ENCODE measurements at regions not wholly inside any gene's neighbourhood (a gene's known extent, or its start where the extent isn't known, plus 50 kb on each side); places are given as distances from the start of the nearest gene placed in this dataset.

DNA sequence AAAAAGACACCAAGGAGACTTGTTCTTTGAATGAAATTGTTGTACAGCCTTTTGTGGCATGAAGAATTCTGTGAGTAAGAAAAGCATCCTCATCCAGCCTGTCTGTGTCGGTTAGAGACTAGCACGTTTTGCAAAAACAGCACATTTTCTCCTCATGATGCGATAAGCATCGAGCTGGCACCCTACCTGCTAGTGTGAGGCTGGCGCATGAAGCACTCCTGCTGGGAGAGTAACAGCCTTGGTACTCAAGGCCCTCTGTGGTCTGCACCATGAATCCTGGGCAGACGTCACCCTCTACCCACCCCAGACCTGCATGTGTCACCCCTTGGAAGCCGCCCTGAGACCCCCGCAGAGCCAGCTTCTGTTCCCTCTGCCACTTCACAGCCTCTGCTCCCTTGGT, 92.6 kb upstream of the TMEM132E start (continued):
- TF ChIP-seq, protein P1, sequence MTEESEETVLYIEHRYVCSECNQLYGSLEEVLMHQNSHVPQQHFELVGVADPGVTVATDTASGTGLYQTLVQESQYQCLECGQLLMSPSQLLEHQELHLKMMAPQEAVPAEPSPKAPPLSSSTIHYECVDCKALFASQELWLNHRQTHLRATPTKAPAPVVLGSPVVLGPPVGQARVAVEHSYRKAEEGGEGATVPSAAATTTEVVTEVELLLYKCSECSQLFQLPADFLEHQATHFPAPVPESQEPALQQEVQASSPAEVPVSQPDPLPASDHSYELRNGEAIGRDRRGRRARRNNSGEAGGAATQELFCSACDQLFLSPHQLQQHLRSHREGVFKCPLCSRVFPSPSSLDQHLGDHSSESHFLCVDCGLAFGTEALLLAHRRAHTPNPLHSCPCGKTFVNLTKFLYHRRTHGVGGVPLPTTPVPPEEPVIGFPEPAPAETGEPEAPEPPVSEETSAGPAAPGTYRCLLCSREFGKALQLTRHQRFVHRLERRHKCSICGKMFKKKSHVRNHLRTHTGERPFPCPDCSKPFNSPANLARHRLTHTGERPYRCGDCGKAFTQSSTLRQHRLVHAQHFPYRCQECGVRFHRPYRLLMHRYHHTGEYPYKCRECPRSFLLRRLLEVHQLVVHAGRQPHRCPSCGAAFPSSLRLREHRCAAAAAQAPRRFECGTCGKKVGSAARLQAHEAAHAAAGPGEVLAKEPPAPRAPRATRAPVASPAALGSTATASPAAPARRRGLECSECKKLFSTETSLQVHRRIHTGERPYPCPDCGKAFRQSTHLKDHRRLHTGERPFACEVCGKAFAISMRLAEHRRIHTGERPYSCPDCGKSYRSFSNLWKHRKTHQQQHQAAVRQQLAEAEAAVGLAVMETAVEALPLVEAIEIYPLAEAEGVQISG (CRISPR knock-in tag; IDR thresholded peaks at IDR 0.05) = no peak
- TF ChIP-seq KAT2B (IDR thresholded peaks at IDR 0.05; ENCODE audit: borderline replicate concordance, low read depth, low read length) = no peak
- TF ChIP-seq, protein P2, sequence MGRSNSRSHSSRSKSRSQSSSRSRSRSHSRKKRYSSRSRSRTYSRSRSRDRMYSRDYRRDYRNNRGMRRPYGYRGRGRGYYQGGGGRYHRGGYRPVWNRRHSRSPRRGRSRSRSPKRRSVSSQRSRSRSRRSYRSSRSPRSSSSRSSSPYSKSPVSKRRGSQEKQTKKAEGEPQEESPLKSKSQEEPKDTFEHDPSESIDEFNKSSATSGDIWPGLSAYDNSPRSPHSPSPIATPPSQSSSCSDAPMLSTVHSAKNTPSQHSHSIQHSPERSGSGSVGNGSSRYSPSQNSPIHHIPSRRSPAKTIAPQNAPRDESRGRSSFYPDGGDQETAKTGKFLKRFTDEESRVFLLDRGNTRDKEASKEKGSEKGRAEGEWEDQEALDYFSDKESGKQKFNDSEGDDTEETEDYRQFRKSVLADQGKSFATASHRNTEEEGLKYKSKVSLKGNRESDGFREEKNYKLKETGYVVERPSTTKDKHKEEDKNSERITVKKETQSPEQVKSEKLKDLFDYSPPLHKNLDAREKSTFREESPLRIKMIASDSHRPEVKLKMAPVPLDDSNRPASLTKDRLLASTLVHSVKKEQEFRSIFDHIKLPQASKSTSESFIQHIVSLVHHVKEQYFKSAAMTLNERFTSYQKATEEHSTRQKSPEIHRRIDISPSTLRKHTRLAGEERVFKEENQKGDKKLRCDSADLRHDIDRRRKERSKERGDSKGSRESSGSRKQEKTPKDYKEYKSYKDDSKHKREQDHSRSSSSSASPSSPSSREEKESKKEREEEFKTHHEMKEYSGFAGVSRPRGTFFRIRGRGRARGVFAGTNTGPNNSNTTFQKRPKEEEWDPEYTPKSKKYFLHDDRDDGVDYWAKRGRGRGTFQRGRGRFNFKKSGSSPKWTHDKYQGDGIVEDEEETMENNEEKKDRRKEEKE (IDR thresholded peaks at IDR 0.05) = no peak
- no peak for TF ChIP-seq MAFF (IDR thresholded peaks at IDR 0.05; ENCODE audit: low read depth, low read length)

DNA sequence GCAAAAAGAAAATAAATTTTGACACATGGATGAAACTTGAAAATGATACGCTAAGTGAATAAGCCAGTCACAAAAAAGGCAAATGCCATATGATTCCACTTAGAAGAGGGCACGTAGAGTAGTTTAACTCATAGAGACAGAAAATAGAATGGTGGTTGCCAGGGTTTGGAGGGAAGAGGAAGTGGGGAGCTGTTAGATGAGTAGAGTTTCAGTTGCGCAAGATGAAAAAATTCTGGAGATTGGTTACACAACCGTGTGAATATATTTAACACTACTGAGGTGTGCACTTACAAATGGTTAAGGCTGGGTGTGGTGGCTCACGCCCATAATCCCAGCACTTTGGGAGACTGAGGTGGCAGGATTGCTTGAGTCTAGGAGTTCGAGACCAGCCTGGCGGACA, 93.4 kb upstream of the TMEM132E start:
- WGBS (ENCODE audit: low lambda C conversion rate) = 32% methylated on average over 7 of the region's 7 CpGs
- H3K9ac ChIP-seq (ENCODE audit: insufficient read depth, low read depth, low read length) = no peak overlapping the region
- CTCF ChIA-PET (ENCODE audit: low intra/inter-chr PET ratio, low total read pairs) = no interaction called here
- DNase-seq (ENCODE audit: low spot score) (no peak), ATAC-seq (no peak), FAIRE-seq (no peak)
- no peaks in the 10 kb centered on the region for H4K20me1 ChIP-seq (ENCODE audit: insufficient read depth, low read length)
- H3K4me1 ChIP-seq (ENCODE audit: insufficient read depth, low read length) = no peaks in the 10 kb centered on the region
- TF ChIP-seq ZNF782 (CRISPR knock-in tag; IDR thresholded peaks at IDR 0.05; ENCODE audit: borderline replicate concordance) (no peak), CEBPB (IDR thresholded peaks at IDR 0.05; ENCODE audit: borderline replicate concordance, low read depth, low read length) (peak; percentile 41; the same call in 1 of the 2 replicates)
- H2AFZ ChIP-seq (ENCODE audit: low read length) = no peak overlapping the region
- H3K27ac ChIP-seq (ENCODE audit: extremely low read length, insufficient read depth, low read length) = no peak overlapping the region
- H3K4me2 ChIP-seq (ENCODE audit: low read depth, low read length) = no peak overlapping the region
- intact Hi-C loops (cut with micrococcal nuclease; ENCODE audit: unreplicated experiment) = no loop called here
- POLR2A ChIA-PET = no interaction called here
- H3K9me3 ChIP-seq (ENCODE audit: low read length) = no peaks in the 10 kb centered on the region
- peaks cover 0 to 2% of the 10 kb centered on the region in 2 experiments; a peak in 1 of 5 replicates for H3K27me3 ChIP-seq (ENCODE audit: control insufficient read depth in 1 of 2, insufficient read depth in 2 of 2, low read length in 2 of 2)
- H3K79me2 ChIP-seq (ENCODE audit: insufficient read depth, low read length) = no peaks in the 10 kb centered on the region
- no peaks in the 10 kb centered on the region for H3K36me3 ChIP-seq (replicated peaks in 1 of 2; ENCODE audit: control insufficient read depth in 1 of 2, insufficient read depth in 2 of 2, low read length in 2 of 2)
- H3K4me3 ChIP-seq (replicated peaks in 1 of 3; ENCODE audit: insufficient read depth in 1 of 3, low read depth in 2 of 3, low read length in 3 of 3) = no peak overlapping the region
- BruUV-seq (replicated peaks) = no TSS peak
- in situ Hi-C loops (cut with HindIII; ENCODE audit: extremely low pct_ligation_motif_present, low pct_unique_long_range_greater_than_20kb) = loop anchor here (10.0 kb wide), 1 partner anchor 61 kb away; no protein-coding TSS in a partner anchor
